ENCODE measurements at regions not wholly inside any gene's neighbourhood (a gene's known extent, or its start where the extent isn't known, plus 50 kb on each side); places are given as distances from the start of the nearest gene placed in this dataset.

DNA sequence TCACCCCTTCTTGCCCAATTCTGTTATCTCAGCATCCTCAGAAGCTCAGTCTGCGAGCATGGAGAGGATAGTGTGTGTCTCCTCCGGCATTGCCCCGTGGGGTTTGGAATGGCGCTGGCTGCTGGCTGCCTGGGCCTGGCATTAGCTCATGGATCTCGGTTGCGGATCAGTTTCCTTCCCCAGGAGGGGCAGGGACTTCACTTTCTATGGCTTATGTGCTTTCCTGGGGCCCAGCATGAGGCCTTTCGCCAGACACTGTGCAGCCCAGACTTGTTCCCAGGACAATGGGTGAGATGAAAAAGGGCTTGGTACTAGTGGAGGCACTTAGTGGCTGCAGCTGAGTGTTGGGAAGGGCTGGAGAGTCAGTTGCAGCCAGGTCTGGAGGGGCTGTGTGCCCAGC is 143.3 kb downstream of the GLI2 start:
- H3K4me3 ChIP-seq (replicated peaks; ENCODE audit: low read depth, low read length), result no peak overlapping the region
- no peak for DNase-seq (ENCODE audit: extremely low read depth, insufficient read length)
- TF ChIP-seq, protein P1, sequence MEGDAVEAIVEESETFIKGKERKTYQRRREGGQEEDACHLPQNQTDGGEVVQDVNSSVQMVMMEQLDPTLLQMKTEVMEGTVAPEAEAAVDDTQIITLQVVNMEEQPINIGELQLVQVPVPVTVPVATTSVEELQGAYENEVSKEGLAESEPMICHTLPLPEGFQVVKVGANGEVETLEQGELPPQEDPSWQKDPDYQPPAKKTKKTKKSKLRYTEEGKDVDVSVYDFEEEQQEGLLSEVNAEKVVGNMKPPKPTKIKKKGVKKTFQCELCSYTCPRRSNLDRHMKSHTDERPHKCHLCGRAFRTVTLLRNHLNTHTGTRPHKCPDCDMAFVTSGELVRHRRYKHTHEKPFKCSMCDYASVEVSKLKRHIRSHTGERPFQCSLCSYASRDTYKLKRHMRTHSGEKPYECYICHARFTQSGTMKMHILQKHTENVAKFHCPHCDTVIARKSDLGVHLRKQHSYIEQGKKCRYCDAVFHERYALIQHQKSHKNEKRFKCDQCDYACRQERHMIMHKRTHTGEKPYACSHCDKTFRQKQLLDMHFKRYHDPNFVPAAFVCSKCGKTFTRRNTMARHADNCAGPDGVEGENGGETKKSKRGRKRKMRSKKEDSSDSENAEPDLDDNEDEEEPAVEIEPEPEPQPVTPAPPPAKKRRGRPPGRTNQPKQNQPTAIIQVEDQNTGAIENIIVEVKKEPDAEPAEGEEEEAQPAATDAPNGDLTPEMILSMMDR (IDR thresholded peaks at IDR 0.05; ENCODE audit: insufficient read depth, low read length, poor library complexity, severe bottlenecking), result no peak
- no peaks in the 10 kb centered on the region for H3K36me3 ChIP-seq (ENCODE audit: control insufficient read depth, insufficient read depth, low read length)
- H3K27me3 ChIP-seq (replicated peaks; ENCODE audit: control insufficient read depth, insufficient read depth, low read length), result no peaks in the 10 kb centered on the region; the same call in none of the 2 replicates

DNA sequence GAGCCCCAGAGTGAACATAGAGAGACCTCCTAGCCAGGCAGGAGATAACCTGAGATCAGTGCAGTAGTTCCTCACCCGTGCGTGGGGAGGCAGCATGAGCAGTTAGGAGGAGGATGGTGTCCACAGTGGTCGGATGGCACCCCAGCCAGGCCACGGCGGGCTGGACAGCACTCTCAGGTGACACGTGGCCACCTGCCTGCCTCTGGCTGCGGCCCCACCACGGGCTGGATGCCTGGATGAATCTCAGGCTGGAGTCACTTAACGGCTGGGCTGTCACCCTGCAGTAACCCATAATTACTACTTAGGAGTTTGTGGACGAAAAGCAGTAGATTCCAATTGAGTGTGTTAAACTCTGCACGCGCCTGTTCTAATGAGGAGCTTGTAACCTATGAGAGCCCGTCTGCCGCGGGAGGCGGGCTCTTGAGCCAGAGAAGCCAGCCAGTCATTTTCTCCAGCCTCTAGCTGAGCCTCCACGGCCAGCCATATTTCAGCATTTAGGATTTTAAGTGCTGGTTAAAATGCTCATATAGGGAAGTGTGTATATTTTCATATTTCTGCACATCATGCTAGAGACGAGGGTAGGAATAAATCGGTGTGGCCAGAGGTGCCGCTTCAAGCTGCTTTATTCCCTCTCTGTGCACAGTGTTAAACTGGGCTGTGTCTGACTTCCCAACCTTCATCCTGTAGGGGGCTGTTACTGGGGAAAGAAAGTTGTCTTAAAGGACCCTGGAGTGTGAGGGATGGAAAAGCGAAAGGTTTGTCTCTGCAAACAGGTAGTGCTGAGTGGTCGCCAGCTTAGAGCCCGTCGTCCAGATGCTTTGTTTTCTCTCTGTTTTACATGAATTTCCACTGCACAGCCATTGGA is 144.0 kb downstream of the GLI2 start:
- H3K27me3 ChIP-seq (replicated peaks; ENCODE audit: control insufficient read depth, insufficient read depth, low read length), result no peaks in the 10 kb centered on the region; the same call in none of the 2 replicates
- no peak for DNase-seq (ENCODE audit: extremely low read depth, insufficient read length)
- TF ChIP-seq, protein P1 (IDR thresholded peaks at IDR 0.05; ENCODE audit: insufficient read depth, low read length, poor library complexity, severe bottlenecking), result no peak
- H3K36me3 ChIP-seq (ENCODE audit: control insufficient read depth, insufficient read depth, low read length), result no peaks in the 10 kb centered on the region
- H3K4me3 ChIP-seq (replicated peaks; ENCODE audit: low read depth, low read length), result no peak overlapping the region

DNA sequence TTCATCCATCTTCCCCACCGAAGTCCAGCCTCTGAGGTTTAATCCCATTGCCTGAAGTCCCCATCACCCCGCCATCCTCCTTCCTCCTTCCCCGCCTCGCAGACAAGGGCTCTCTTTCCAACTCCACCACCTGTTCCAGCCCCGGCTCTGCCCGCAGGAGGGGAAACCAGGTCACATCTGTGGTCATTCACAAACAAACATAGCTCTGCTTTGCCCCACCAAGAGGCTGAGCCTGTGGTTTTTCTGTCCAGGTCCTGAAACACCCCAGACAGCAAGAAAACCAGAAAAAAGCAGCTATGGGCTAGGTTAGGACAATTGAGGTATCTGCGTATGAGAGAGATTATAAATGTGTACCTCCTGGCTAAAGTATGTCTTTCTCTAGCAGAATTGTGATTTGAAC is 144.7 kb downstream of the GLI2 start:
- Histone ChIP-seq H3K36me3 (ENCODE audit: control insufficient read depth, insufficient read depth, low read length) (no peaks in the 10 kb centered on the region), H3K27me3 (replicated peaks; ENCODE audit: control insufficient read depth, insufficient read depth, low read length) (no peaks in the 10 kb centered on the region; the same call in none of the 2 replicates), H3K4me3 (replicated peaks; ENCODE audit: low read depth, low read length) (no peak overlapping the region)
- TF ChIP-seq, protein P1 (IDR thresholded peaks at IDR 0.05; ENCODE audit: insufficient read depth, low read length, poor library complexity, severe bottlenecking), result no peak
- no peak for DNase-seq (ENCODE audit: extremely low read depth, insufficient read length)

DNA sequence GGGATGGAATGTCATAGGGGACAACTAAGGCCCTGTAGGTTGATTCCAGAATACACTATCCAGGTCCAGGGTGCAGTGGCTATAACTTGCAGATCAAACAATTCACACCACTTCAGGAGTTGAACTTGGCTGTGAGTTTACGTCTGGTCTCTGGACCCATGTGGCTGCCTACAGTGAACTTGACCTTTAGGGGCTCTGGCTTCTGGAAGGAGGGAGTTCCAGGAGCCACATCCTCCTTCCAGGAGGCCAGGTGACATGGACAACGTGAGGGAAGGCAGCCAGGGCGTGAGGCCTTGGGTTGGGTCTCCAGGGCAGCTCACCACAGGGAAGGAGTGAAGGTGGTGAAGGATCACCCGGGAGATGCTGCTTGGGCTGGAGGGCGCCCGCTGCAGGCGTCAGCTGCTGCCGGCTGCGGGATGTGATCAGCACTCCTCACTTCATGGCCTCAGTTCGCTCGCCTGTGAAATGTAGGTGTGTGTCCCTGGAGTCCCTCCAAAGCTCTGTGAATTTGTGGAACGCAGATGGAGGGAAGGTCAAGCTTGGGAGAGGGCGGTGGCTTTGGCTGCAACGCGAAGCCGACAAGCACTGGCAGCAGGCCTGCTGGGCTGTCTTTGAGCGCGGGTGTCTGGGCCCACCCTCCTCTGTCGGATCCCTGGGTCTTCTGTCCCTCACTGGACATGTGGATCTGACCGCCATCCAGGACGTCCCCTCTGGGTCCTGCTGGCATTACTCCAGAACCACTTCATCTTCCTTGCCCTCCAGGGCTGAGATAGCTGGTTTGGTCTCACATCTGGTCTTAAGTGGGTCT is 146.5 kb downstream of the GLI2 start:
- DNase-seq (ENCODE audit: extremely low read depth, insufficient read length), result no peak
- Histone ChIP-seq H3K36me3 (ENCODE audit: control insufficient read depth, insufficient read depth, low read length) (no peaks in the 10 kb centered on the region), H3K4me3 (replicated peaks; ENCODE audit: low read depth, low read length) (no peak overlapping the region), H3K27me3 (replicated peaks; ENCODE audit: control insufficient read depth, insufficient read depth, low read length) (no peaks in the 10 kb centered on the region; the same call in none of the 2 replicates)
- TF ChIP-seq, protein P1 (IDR thresholded peaks at IDR 0.05; ENCODE audit: insufficient read depth, low read length, poor library complexity, severe bottlenecking), result no peak

DNA sequence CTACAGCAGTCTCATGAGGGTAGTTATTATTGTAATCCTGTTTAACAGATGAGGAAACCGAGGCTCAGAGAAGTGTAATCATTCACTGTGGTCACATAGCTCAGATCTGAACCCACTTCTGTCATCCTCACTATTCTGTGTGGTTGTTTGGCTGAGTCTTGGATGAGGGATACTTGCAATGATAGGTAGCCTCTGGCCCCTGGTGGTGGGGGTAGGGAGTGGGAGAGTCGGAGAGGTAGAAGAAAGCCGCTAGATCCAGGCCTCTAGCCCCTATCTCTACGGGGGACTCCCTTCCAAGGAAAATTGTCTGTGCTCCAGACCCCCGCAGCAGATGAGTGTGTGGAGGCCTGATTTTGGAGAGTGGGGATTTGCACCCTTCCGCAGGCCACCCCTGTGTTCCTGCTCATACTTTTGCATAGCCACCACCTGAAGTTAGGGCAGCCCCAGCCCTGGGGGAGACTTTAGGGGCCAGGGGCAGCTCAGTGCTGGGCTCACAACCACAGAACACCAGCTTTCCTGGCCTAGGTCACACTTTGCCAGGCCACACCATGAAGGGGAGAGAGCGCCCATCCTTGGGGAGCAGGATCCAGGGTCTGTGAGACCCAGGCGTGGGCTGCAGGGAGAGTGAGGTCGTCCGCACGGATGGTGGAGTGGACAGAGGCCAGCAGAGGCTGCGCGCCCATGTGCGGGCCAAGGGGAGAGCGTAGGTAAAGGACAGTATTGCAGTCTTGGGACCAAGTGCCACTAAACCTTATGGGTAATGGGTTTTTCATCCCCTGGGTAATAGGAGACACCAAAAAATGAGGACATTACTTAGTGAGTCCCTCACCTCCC is 148.2 kb downstream of the GLI2 start:
- no peak for DNase-seq (ENCODE audit: extremely low read depth, insufficient read length)
- Histone ChIP-seq H3K36me3 (ENCODE audit: control insufficient read depth, insufficient read depth, low read length) (no peaks in the 10 kb centered on the region), H3K4me3 (replicated peaks; ENCODE audit: low read depth, low read length) (no peak overlapping the region), H3K27me3 (replicated peaks; ENCODE audit: control insufficient read depth, insufficient read depth, low read length) (no peaks in the 10 kb centered on the region; the same call in none of the 2 replicates)
- TF ChIP-seq, protein P1 (IDR thresholded peaks at IDR 0.05; ENCODE audit: insufficient read depth, low read length, poor library complexity, severe bottlenecking), result no peak

Data from GM06990 (cell line).